H4 (cell line): ENCODE measurements at regions not wholly inside any gene's neighbourhood (a gene's known extent, or its start where the extent isn't known, plus 50 kb on each side); places are given as distances from the start of the nearest gene placed in this dataset.
"Not testable (repeated sequence)": the region's sequence is repeated elsewhere in the genome, so short reads cannot be mapped to it uniquely, and the experiment has no call there.

Experiments used
- DNase-seq: peaks from one replicate; pipeline ENCODE4 v3.0.0-alpha.2; 2015; ENCODE audit warnings: low spot score

DNA sequence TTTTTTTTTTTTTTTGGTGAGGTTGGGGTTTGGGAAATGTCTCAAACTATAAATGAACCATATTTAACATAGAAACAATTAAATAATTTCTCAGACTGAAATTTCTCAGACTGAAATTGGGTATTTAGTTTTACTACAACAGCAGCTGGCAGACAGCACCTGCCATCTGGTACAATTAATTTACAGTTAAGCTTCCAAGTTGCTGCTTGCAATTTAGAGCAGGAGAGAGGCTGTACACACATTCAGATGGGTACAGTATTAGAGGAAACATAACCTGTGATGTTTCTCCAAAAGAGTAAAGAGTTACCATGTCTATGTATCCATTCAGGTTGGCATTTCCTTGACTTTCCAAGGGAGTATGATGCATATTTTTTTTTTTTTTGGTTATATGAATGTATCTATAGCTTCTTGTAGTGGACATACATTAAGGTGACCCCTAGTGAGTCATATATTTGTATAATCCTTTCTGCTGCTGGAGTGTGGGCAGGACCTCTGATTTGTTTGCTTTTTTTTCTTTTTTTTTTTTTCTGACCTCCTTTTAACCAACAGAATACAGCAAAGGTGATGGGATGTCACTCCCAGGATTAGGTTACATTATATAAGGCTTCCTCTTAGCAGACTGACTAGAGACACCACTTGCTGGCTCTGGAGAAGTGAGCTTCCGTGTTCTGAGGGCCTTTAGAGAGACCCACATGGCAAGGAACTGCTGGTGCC is 201.7 kb downstream of the PTH2R start:
- no peak for DNase-seq

GRCh38 chr2:208609166-208609804 is 202.7 kb downstream of the PTH2R start:
- no peak for DNase-seq

DNA sequence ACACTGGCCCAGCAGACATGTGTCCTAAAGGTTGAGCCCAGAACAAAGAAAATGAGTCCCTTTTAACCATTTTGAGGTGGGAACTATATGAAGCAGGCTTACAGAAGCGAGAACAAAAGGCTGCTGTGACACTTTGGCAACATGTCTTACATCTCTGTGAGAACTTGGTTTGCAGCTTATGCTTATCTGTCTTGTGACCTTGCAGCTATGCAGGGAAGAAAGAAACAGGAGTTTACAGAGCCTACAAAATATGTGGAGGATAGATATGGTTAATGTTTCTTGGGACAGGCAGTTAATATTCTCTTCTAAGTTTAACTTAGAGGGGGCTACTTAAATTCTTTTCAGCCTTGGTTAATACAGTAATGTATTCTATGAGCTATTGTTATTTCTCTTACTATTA is 209.1 kb downstream of the PTH2R start:
- DNase-seq: not testable (repeated sequence)

- no peak for DNase-seq
Observed at GRCh38 chr2:208618220-208618619, 211.6 kb downstream of the PTH2R start.

- no peak for DNase-seq
Observed at GRCh38 chr2:208619993-208620392, 213.4 kb downstream of the PTH2R start.

GRCh38 chr2:208620487-208620978 is 213.9 kb downstream of the PTH2R start:
- no peak for DNase-seq

- no peak for DNase-seq
Observed at GRCh38 chr2:208627110-208627884, 220.7 kb downstream of the PTH2R start.

DNA sequence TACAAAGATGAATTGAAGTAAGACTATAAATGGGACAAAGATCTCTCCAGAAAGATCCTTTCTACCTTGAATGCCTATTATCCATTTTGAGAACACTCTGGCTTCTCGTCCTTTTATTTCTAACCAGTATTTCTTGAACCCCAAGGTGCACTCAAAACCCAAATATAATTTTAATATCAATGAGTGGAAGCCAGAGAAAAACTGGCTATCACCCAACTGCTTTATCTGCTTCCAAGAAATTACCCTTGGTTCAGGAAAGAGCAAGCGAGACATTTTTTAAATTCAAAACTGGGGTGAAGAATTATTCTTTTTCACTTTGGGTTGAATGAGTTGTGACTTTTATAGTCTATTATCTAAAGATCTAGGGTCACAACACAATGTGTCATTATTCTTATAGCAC is 221.3 kb downstream of the PTH2R start:
- no peak for DNase-seq

DNA sequence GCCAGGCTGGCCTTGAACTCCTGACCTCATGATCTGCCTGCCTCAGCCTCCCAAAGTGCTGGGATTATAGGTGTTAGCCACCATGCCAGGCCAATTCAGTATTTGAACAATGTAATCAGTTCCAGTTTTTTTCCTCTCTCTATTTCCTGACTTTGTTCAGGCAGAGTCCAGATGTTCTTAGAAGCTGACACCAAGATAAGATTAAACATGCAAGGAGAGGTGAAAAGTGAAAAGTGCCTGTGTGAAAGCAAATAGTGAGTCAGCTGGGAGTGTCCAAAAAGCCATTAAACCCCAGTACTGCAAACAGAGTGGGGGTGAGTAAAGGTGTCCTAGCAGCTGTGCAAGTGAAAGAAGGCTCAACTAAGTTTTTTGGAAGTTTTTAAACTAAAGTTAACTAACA is 231.5 kb downstream of the PTH2R start:
- no peak for DNase-seq

DNA sequence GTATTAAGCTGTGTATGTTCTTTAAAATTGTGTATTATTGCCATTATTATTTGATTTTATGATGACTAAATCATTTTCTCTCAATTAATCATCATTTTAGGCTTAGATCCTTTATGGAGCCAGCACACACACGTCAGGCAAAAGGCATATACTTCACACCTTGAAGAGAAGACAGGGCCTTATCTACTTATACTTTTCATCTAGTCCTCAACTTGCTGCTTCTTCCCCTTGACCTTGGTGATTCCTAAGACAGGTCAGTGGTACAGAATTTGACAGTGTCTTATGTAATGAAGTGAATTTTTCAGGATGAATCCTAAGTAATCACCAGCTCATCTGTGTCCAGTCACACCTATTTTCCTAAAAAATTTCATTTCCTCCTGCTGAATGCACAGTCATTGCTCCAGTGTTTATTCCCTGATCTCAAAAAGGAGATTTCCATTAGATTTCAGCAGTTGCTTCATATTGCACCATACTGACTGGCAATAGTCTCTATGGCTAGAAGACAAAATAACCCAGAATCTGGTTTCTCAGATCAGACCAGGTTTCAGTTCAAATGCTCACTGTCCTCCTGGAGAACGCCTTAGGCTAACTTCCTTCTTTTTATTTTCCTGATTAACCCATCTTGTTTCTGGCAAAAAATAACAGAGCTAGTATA is 235.7 kb downstream of the PTH2R start:
- DNase-seq: no peak

GRCh38 chr2:208643145-208643544 is 236.6 kb downstream of the PTH2R start:
- DNase-seq: no peak

DNA sequence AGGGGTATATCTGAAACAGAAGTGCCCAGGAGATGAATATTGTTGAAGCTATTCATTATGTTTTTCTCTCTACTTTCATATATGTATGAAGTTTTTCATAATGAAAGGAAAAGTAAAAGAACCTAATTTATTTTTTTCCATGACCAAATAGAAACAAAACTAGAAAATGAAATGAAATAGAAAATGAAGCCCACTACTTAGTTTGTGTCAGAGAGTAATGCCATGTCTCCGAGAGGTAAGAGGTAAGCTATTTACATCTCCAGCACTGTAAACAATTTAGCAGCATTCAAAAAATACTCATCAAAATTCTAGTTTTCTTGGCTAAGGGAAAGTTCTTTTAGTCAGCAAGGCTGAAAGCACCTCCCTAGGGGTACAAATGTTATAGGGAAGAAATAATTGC is 238.6 kb downstream of the PTH2R start:
- no peak for DNase-seq

- DNase-seq: no peak
Observed at GRCh38 chr2:208648368-208648767, 241.8 kb downstream of the PTH2R start.

- DNase-seq: no peak
Observed at GRCh38 chr2:208653383-208653782, 246.8 kb downstream of the PTH2R start.

GRCh38 chr2:208654056-208654455 is 247.5 kb downstream of the PTH2R start:
- no peak for DNase-seq

- DNase-seq: no peak
Observed at GRCh38 chr2:208657468-208657867, 250.9 kb downstream of the PTH2R start.

- DNase-seq: no peak
Observed at GRCh38 chr2:208669394-208669793, 262.8 kb downstream of the PTH2R start.

DNA sequence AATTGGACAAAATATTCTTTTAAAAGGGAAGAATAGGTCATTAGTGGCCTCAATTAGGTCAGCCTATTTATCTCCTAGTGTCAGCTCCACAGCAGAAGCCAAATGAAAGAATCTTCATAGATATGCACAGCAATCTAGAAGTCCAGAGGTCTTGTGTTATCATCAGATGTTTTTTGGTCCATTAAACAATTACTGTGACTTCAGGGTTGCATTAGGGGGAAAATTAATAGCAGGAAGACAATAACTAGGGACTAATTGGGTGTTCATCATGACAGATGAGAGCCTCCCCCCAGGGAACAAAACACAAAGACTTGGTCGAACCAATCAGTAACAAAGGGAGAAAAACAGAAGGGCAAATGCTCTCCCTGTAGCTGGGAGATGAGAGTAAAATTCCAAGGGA is 264.7 kb downstream of the PTH2R start:
- DNase-seq: no peak

GRCh38 chr2:208671886-208672680 is 265.5 kb downstream of the PTH2R start:
- DNase-seq: no peak

- DNase-seq: no peak
Observed at GRCh38 chr2:208673631-208674030, 267.0 kb downstream of the PTH2R start.

DNA sequence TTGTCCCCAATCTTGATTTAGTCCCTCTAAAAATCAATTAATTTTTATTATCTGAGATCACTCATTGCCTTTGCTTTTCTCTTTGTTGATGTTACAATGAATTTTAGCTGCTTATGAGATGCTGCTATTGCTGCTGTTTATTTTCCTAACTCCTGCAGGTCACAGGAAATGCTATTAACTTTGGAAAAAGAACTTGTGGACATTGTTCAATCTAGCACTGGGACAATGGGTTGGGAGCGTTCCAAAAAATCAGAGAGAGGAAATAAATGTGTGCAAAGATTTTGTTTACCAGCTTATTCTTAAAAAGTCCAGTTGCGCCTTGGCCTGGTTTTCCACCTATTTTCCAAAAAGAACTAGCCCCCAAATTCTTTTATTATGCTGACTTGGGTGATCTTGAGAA is 268.3 kb downstream of the PTH2R start:
- no peak for DNase-seq
